H9 (cell line): ENCODE measurements at regions not wholly inside any gene's neighbourhood (a gene's known extent, or its start where the extent isn't known, plus 50 kb on each side); places are given as distances from the start of the nearest gene placed in this dataset.

Experiments used
- DNase-seq: peaks from one replicate; pipeline ENCODE4 v3.0.0-alpha.2; 2017
- H2AFZ ChIP-seq: one replicate; pipeline ENCODE4 v1.6.1; 2013; ENCODE audit warnings: mild to moderate bottlenecking, low read length, control low read depth, moderate library complexity
- H2AK5ac ChIP-seq: 2 replicates; pipeline ENCODE4 v1.6.1; 2013; ENCODE audit warnings: low read length, control low read depth, mixed read lengths; ENCODE audit not compliant: insufficient read length
- H2BK120ac ChIP-seq: one replicate; pipeline ENCODE4 v1.6.1; 2013; ENCODE audit warnings: low read depth, mild to moderate bottlenecking, low read length, control low read depth, inconsistent platforms; ENCODE audit not compliant: poor library complexity, severe bottlenecking
- H2BK12ac ChIP-seq: 2 replicates; pipeline ENCODE4 v1.6.1; 2013; ENCODE audit warnings: low read length, control low read depth, mixed read lengths, low read depth; ENCODE audit not compliant: insufficient read length
- H2BK15ac ChIP-seq: 2 replicates; pipeline ENCODE4 v1.6.1; 2013; ENCODE audit warnings: low read depth, low read length, control low read depth
- H2BK20ac ChIP-seq: one replicate; pipeline ENCODE4 v1.6.1; 2013; ENCODE audit warnings: low read depth, mild to moderate bottlenecking, low read length, control low read depth, inconsistent platforms; ENCODE audit not compliant: poor library complexity, severe bottlenecking
- H2BK5ac ChIP-seq: 2 replicates; pipeline ENCODE4 v1.6.1; 2013; ENCODE audit warnings: low read length, control low read depth, mixed read lengths; ENCODE audit not compliant: insufficient read length
- H3K14ac ChIP-seq: 2 replicates; pipeline ENCODE4 v1.6.1; 2013; ENCODE audit warnings: low read length, control low read depth; ENCODE audit not compliant: insufficient read depth
- H3K18ac ChIP-seq: 2 replicates; pipeline ENCODE4 v1.6.1; 2013; ENCODE audit warnings: low read depth, mild to moderate bottlenecking, mixed read lengths, low read length, control low read depth; ENCODE audit not compliant: insufficient read length
- H3K23ac ChIP-seq: 2 replicates; pipeline ENCODE4 v1.6.1; 2013; ENCODE audit warnings: low read length, control low read depth, mixed read lengths, low read depth; ENCODE audit not compliant: insufficient read length
- H3K23me2 ChIP-seq: 2 replicates; pipeline ENCODE4 v1.6.1; 2013; ENCODE audit warnings: low read depth, mild to moderate bottlenecking, mixed read lengths, low read length, control low read depth; ENCODE audit not compliant: insufficient read length, poor library complexity, severe bottlenecking
- H3K27ac ChIP-seq: 2 replicates; pipeline ENCODE4 v1.5.1; 2013; ENCODE audit warnings: low read length, control low read depth, mixed read lengths, low read depth; ENCODE audit not compliant: insufficient read length
- H3K27me3 ChIP-seq: 2 replicates; pipeline ENCODE4 v1.6.1; 2013; ENCODE audit warnings: low read length, control low read depth, inconsistent platforms; ENCODE audit not compliant: insufficient read depth
- H3K4ac ChIP-seq: 2 replicates; pipeline ENCODE4 v1.6.1; 2013; ENCODE audit warnings: low read depth, mild to moderate bottlenecking, control low read depth, inconsistent platforms, low read length, moderate library complexity
- H3K4me1 ChIP-seq: 2 replicates; pipeline ENCODE4 v1.6.1; 2013; ENCODE audit warnings: low read length, control low read depth, inconsistent platforms; ENCODE audit not compliant: insufficient read depth
- H3K4me2 ChIP-seq: 2 replicates; pipeline ENCODE4 v1.6.1; 2013; ENCODE audit warnings: low read length, control low read depth, mixed read lengths; ENCODE audit not compliant: insufficient read length, insufficient read depth
- H3K56ac ChIP-seq: 2 replicates; pipeline ENCODE4 v1.6.1; 2013; ENCODE audit warnings: low read depth, mild to moderate bottlenecking, mixed read lengths, low read length, control low read depth; ENCODE audit not compliant: insufficient read length
- H3K79me1 ChIP-seq: 2 replicates; pipeline ENCODE4 v1.6.1; 2013; ENCODE audit warnings: low read depth, mild to moderate bottlenecking, moderate library complexity, low read length, control low read depth, inconsistent platforms; ENCODE audit not compliant: insufficient read depth, poor library complexity, severe bottlenecking
- H3K79me2 ChIP-seq: 2 replicates; pipeline ENCODE4 v1.6.1; 2013; ENCODE audit warnings: low read length, control low read depth, inconsistent platforms; ENCODE audit not compliant: insufficient read depth
- H3K9ac ChIP-seq: 2 replicates; pipeline ENCODE4 v1.6.1; 2013; ENCODE audit warnings: low read length, control low read depth, mixed read lengths; ENCODE audit not compliant: insufficient read length; ENCODE audit errors: extremely low read depth
- H3K9me3 ChIP-seq: one replicate; pipeline ENCODE4 v1.6.1; 2013; ENCODE audit warnings: low read depth, low read length, inconsistent platforms; ENCODE audit not compliant: control insufficient read depth
- H3T11ph ChIP-seq: one replicate; pipeline ENCODE4 v1.6.1; 2013; ENCODE audit warnings: mild to moderate bottlenecking, low read length, control low read depth, inconsistent platforms
- H4K20me1 ChIP-seq: one replicate; pipeline ENCODE4 v1.6.1; 2013; ENCODE audit not compliant: control insufficient read depth, insufficient read length, insufficient read depth
- H4K5ac ChIP-seq: 2 replicates; pipeline ENCODE4 v1.6.1; 2013; ENCODE audit warnings: low read depth, mild to moderate bottlenecking, mixed read lengths, low read length, control low read depth; ENCODE audit not compliant: insufficient read length
- H4K8ac ChIP-seq: replicated peaks from 2 replicates; pipeline ENCODE4 v1.6.1; 2013; ENCODE audit warnings: low read length, control low read depth, mixed read lengths, low read depth; ENCODE audit not compliant: insufficient read length
- H4K91ac ChIP-seq: 2 replicates; pipeline ENCODE4 v1.6.1; 2013; ENCODE audit warnings: low read depth, mild to moderate bottlenecking, moderate library complexity, mixed read lengths, low read length, control low read depth; ENCODE audit not compliant: insufficient read length
- H3K27ac Mint-ChIP-seq, 3 experiments: 2 replicates in 2 of 3; 3 replicates in 1 of 3; pipeline ENCODE4 v1.8.0; 2020 to 2021; ENCODE audit warnings: mixed read lengths in 3 of 3, mild to moderate bottlenecking in 1 of 3, moderate library complexity in 1 of 3
- H3K27me3 Mint-ChIP-seq: 2 replicates; pipeline ENCODE4 v1.8.0; 2021; ENCODE audit warnings: low read depth, mild to moderate bottlenecking, moderate library complexity, mixed read lengths
- H3K36me3 Mint-ChIP-seq, 3 experiments: 2 replicates in 2 of 3; 3 replicates in 1 of 3; pipeline ENCODE4 v1.8.0; 2020 to 2021; ENCODE audit warnings: low read depth in 3 of 3, mixed read lengths in 3 of 3; ENCODE audit not compliant: insufficient read depth in 1 of 3
- H3K4me1 Mint-ChIP-seq, 2 experiments: 2 replicates each; pipeline ENCODE4 v1.8.0; 2020; ENCODE audit warnings: mixed read lengths in 2 of 2
- H3K4me3 Mint-ChIP-seq, 2 experiments: 2 replicates in 1 of 2; 3 replicates in 1 of 2; pipeline ENCODE4 v1.8.0; 2020 to 2021; ENCODE audit warnings: mild to moderate bottlenecking in 2 of 2, mixed read lengths in 2 of 2, moderate library complexity in 1 of 2
- H3K9me3 Mint-ChIP-seq, 2 experiments: 2 replicates in 1 of 2; 3 replicates in 1 of 2; pipeline ENCODE4 v1.8.0; 2020; ENCODE audit warnings: mild to moderate bottlenecking in 2 of 2, mixed read lengths in 2 of 2, moderate library complexity in 1 of 2
- CTCF ChIP-seq: fragments of 200-600 bp; sonication (generic); conservative IDR thresholded peaks from 3 replicates; pipeline ENCODE4 v1.8.0; 2021; ENCODE audit warnings: antibody characterized with exemption, mild to moderate bottlenecking
- WGBS: extraction: QIAGEN DNeasy Blood & Tissue Kit; methylation state at CpG from one replicate; pipeline ENCODE4 v1.1.7; 2013; ENCODE audit warnings: missing lambda C conversion rate, low lambda C conversion rate, mixed read lengths; ENCODE audit not compliant: insufficient read length; ENCODE audit errors: extremely low coverage; 5-methylcytosine and 5-hydroxymethylcytosine counted together

GRCh38 chr9:79289856-79290255 lies 281.9 kb upstream of the TLE4 start:
- no CpG with 5 or more reads among the region's 3 CpGs for WGBS
- no peak overlapping the region for H3K27ac Mint-ChIP-seq

More at GRCh38 chr9:79289856-79290255, 281.9 kb upstream of the TLE4 start:
- Histone ChIP-seq H4K8ac (no peak overlapping the region), H2BK15ac (no peak overlapping the region), H3K27ac (no peak overlapping the region), H2BK12ac (no peak overlapping the region), H3K14ac (no peak overlapping the region), H2BK120ac (no peak overlapping the region), H3K79me1 (no peaks in the 10 kb centered on the region), H2AK5ac (no peak overlapping the region), H3K18ac (no peak overlapping the region), H3K9me3 (no peaks in the 10 kb centered on the region), H3K27me3 (no peaks in the 10 kb centered on the region), H3K4me1 (no peaks in the 10 kb centered on the region), H4K5ac (no peak overlapping the region), H3K9ac (no peak overlapping the region), H2BK5ac (no peak overlapping the region), H4K20me1 (no peaks in the 10 kb centered on the region), H3K4ac (no peak overlapping the region), H4K91ac (no peak overlapping the region), H3K23me2 (no peaks in the 10 kb centered on the region), H3K23ac (no peak overlapping the region), H3T11ph (no peak overlapping the region), H3K4me2 (no peak overlapping the region), H3K79me2 (no peaks in the 10 kb centered on the region), H3K56ac (no peak overlapping the region), H2AFZ (no peak overlapping the region), H2BK20ac (no peak overlapping the region)
- Mint-ChIP-seq H3K9me3 (no peaks in the 10 kb centered on the region), H3K4me3 (no peak overlapping the region), H3K4me1 (peaks cover 10 to 11% of the 10 kb centered on the region in 2 experiments), H3K36me3 (no peaks in the 10 kb centered on the region), H3K27me3 (no peaks in the 10 kb centered on the region)
- DNase-seq, result no peak
- no peak for TF ChIP-seq CTCF
